ENCODE measurements at regions not wholly inside any gene's neighbourhood (a gene's known extent, or its start where the extent isn't known, plus 50 kb on each side); places are given as distances from the start of the nearest gene placed in this dataset.

DNA sequence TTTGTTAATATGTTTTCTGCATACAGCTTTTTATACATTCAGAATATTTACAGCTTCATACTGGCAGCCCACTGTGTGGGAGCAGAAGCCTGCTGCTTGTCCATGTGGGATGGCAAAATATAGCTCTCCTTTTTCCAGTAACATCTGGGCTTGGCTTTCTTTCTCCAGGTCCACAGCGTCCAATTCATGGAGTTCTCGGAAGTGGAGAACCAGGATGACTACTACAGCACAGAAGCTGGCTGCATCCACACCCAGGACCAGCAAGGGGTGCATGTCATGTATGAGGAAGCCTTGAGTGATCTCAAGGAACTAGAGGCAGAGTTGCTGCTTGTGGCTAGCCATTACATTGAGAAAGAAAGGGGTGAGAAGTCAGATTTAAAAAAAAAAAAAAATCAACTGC, 143.1 kb downstream of the CD164 start:
- POLR2A ChIA-PET, result interaction anchor here (0.5 to 1.1 kb wide), 3 partner anchors 134 to 413 kb away, joined by 3 to 5 read pairs (median 3); no protein-coding TSS in a partner anchor
- Histone ChIP-seq H2AFZ (ENCODE audit: low read depth, low read length) (peak overlapping the region; percentile 89), H3K4me3 (no peak overlapping the region), H4K20me1 (replicated peaks; ENCODE audit: control insufficient read depth, insufficient read depth, low read length) (no peaks in the 10 kb centered on the region), H3K27me3 (ENCODE audit: control insufficient read depth in 2 of 2, insufficient read depth in 2 of 2, low read length in 2 of 2) (no peaks in the 10 kb centered on the region), H3K36me3 (ENCODE audit: control insufficient read depth, insufficient read depth, low read length) (no peaks in the 10 kb centered on the region), H3K9ac (ENCODE audit: insufficient read depth in 1 of 2, low read depth in 2 of 2, low read length in 2 of 2) (no peak overlapping the region; a peak in 1 of 4 replicates), H3K9me1 (ENCODE audit: control insufficient read depth, insufficient read depth, low read length) (no peaks in the 10 kb centered on the region), H3K4me1 (replicated peaks in 1 of 2; ENCODE audit: control insufficient read depth in 2 of 2, insufficient read depth in 2 of 2, low read length in 2 of 2) (peaks cover 21 to 81% of the 10 kb centered on the region in 2 experiments), H3K9me3 (replicated peaks; ENCODE audit: control insufficient read depth, insufficient read depth, low read depth, low read length) (peaks cover 4% of the 10 kb centered on the region; the same call in 1 of the 2 replicates), H3K79me2 (ENCODE audit: control insufficient read depth, insufficient read depth, low read length) (no peaks in the 10 kb centered on the region), H3K27ac (ENCODE audit: extremely low read depth, low read depth, low read length) (no peak overlapping the region; the same call in 2 of the 3 replicates), H3K4me2 (ENCODE audit: insufficient read depth, low read length) (no peak overlapping the region)
- in situ Hi-C loops (cut with MboI) (no loop called here), intact Hi-C loops (cut with micrococcal nuclease) (loop anchor here (5.0 kb wide), 1 partner anchor 142 kb away; the partner anchor contains the start of gene CEP57L1)
- CTCF ChIA-PET (ENCODE audit: low intra/inter-chr PET ratio), result no interaction called here
- ATAC-seq, result no peak
- no TSS peak for BruUV-seq (replicated peaks)
- FAIRE-seq, result no peak
- WGBS (ENCODE audit: insufficient coverage, low coverage, missing lambda C conversion rate), result 75% methylated on average over 2 of the region's 2 CpGs
- peak in 1 of 4 experiments; percentile 15 for DNase-seq (ENCODE audit: extremely low read depth in 1 of 4, low spot score in 3 of 4)
- TF ChIP-seq ZNF696 (CRISPR knock-in tag; conservative IDR thresholded peaks at IDR 0.05) (no peak), HEY1 (CRISPR knock-in tag; IDR thresholded peaks at IDR 0.05; ENCODE audit: borderline replicate concordance) (no peak), ETV1 (tag; conservative IDR thresholded peaks at IDR 0.05; ENCODE audit: low read depth) (0 out of 2 replicates have a peak, but pooled peaks have one; percentile 8)

DNA sequence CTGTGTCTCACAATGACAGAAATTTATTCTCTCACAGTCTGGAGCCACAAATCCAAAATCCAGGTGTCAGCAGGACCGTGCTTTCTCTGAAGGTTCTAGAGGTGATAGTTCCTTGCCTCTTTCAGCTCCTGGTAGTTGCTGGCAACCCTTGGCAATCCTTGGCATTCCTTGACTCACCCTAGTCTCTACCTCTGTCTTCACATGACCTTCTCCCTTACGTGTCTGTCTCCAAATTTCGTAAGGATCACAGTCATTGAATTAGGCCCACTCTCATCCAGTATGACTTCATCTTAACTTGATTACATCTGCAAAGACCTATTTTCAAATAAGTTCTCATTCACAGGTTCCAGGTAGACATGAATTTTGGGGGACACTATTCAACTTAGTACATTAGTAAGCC, 143.1 kb downstream of the CEP57L1 start:
- H3K79me2 ChIP-seq (ENCODE audit: control insufficient read depth, insufficient read depth, low read length), result no peaks in the 10 kb centered on the region
- peak overlapping the region; percentile 66; the same call in 1 of the 2 replicates for H2AFZ ChIP-seq (ENCODE audit: low read depth, low read length)
- DNase-seq (ENCODE audit: extremely low read depth in 1 of 4, low spot score in 3 of 4) (no peak), FAIRE-seq (no peak), ATAC-seq (no peak)
- intact Hi-C loops (cut with micrococcal nuclease) (loop anchor here (5.0 kb wide), 1 partner anchor 141 kb away; the partner anchor contains the start of gene CEP57L1), in situ Hi-C loops (cut with MboI) (no loop called here)
- no peaks in the 10 kb centered on the region for H3K36me3 ChIP-seq (ENCODE audit: control insufficient read depth, insufficient read depth, low read length)
- H3K4me3 ChIP-seq, result no peak overlapping the region
- H3K27me3 ChIP-seq (ENCODE audit: control insufficient read depth in 2 of 2, insufficient read depth in 2 of 2, low read length in 2 of 2), result no peaks in the 10 kb centered on the region
- no peaks in the 10 kb centered on the region for H4K20me1 ChIP-seq (replicated peaks; ENCODE audit: control insufficient read depth, insufficient read depth, low read length)
- POLR2A ChIA-PET, result interaction anchor here (0.5 to 1.1 kb wide), 4 partner anchors 135 to 413 kb away, joined by 3 to 5 read pairs (median 3); no protein-coding TSS in a partner anchor
- H3K4me2 ChIP-seq (ENCODE audit: insufficient read depth, low read length), result no peak overlapping the region
- no TSS peak for BruUV-seq (replicated peaks)
- H3K4me1 ChIP-seq (replicated peaks in 1 of 2; ENCODE audit: control insufficient read depth in 2 of 2, insufficient read depth in 2 of 2, low read length in 2 of 2), result peaks cover 21 to 75% of the 10 kb centered on the region in 2 experiments
- peak overlapping the region; percentile 33; the same call in 1 of the 3 replicates for H3K27ac ChIP-seq (ENCODE audit: extremely low read depth, low read depth, low read length)
- H3K9me3 ChIP-seq (replicated peaks; ENCODE audit: control insufficient read depth, insufficient read depth, low read depth, low read length), result peaks cover 4% of the 10 kb centered on the region; the same call in 1 of the 2 replicates
- no peaks in the 10 kb centered on the region for H3K9me1 ChIP-seq (ENCODE audit: control insufficient read depth, insufficient read depth, low read length)
- 78% methylated on average over 3 of the region's 3 CpGs for WGBS (ENCODE audit: insufficient coverage, low coverage, missing lambda C conversion rate)
- peak overlapping the region in 1 of 2 experiments; percentile 19; a peak in 1 of 4 replicates for H3K9ac ChIP-seq (ENCODE audit: insufficient read depth in 1 of 2, low read depth in 2 of 2, low read length in 2 of 2)
- CTCF ChIA-PET (ENCODE audit: low intra/inter-chr PET ratio), result no interaction called here
- TF ChIP-seq, protein P1, sequence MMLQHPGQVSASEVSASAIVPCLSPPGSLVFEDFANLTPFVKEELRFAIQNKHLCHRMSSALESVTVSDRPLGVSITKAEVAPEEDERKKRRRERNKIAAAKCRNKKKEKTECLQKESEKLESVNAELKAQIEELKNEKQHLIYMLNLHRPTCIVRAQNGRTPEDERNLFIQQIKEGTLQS (IDR thresholded peaks at IDR 0.05), result peak; percentile 9; the same call in 1 of the 2 replicates
- TF ChIP-seq, protein P1 (CRISPR knock-in tag; conservative IDR thresholded peaks at IDR 0.05), result no peak
- TF ChIP-seq PRPF4 (IDR thresholded peaks at IDR 0.05; ENCODE audit: insufficient read depth, low read depth, low read length, poor library complexity, severe bottlenecking), result no peak
- no peak for TF ChIP-seq ZNF384 (IDR thresholded peaks at IDR 0.05; ENCODE audit: low read depth, low read length)
- TF ChIP-seq, protein P2, sequence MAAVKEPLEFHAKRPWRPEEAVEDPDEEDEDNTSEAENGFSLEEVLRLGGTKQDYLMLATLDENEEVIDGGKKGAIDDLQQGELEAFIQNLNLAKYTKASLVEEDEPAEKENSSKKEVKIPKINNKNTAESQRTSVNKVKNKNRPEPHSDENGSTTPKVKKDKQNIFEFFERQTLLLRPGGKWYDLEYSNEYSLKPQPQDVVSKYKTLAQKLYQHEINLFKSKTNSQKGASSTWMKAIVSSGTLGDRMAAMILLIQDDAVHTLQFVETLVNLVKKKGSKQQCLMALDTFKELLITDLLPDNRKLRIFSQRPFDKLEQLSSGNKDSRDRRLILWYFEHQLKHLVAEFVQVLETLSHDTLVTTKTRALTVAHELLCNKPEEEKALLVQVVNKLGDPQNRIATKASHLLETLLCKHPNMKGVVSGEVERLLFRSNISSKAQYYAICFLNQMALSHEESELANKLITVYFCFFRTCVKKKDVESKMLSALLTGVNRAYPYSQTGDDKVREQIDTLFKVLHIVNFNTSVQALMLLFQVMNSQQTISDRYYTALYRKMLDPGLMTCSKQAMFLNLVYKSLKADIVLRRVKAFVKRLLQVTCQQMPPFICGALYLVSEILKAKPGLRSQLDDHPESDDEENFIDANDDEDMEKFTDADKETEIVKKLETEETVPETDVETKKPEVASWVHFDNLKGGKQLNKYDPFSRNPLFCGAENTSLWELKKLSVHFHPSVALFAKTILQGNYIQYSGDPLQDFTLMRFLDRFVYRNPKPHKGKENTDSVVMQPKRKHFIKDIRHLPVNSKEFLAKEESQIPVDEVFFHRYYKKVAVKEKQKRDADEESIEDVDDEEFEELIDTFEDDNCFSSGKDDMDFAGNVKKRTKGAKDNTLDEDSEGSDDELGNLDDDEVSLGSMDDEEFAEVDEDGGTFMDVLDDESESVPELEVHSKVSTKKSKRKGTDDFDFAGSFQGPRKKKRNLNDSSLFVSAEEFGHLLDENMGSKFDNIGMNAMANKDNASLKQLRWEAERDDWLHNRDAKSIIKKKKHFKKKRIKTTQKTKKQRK (IDR thresholded peaks at IDR 0.05; ENCODE audit: borderline replicate concordance, low read depth, low read length), result no peak
- TF ChIP-seq, protein P3, sequence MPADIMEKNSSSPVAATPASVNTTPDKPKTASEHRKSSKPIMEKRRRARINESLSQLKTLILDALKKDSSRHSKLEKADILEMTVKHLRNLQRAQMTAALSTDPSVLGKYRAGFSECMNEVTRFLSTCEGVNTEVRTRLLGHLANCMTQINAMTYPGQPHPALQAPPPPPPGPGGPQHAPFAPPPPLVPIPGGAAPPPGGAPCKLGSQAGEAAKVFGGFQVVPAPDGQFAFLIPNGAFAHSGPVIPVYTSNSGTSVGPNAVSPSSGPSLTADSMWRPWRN (IDR thresholded peaks at IDR 0.05; ENCODE audit: low read depth), result no peak

Measured in K562 (cell line).